GM20000 (cell line): ENCODE measurements at regions not wholly inside any gene's neighbourhood (a gene's known extent, or its start where the extent isn't known, plus 50 kb on each side); places are given as distances from the start of the nearest gene placed in this dataset.

ENCODE experiments used
- DNase-seq: peaks from one replicate; pipeline ENCODE4 v3.0.0; 2012; ENCODE audit warnings: low spot score
- TF ChIP-seq, protein P1 (sequence below): IDR thresholded peaks from 2 replicates; pipeline ENCODE4 v1.5.1; 2012; ENCODE audit warnings: mild to moderate bottlenecking, control low read depth; ENCODE audit errors: extremely low read depth, missing control alignments

DNA sequence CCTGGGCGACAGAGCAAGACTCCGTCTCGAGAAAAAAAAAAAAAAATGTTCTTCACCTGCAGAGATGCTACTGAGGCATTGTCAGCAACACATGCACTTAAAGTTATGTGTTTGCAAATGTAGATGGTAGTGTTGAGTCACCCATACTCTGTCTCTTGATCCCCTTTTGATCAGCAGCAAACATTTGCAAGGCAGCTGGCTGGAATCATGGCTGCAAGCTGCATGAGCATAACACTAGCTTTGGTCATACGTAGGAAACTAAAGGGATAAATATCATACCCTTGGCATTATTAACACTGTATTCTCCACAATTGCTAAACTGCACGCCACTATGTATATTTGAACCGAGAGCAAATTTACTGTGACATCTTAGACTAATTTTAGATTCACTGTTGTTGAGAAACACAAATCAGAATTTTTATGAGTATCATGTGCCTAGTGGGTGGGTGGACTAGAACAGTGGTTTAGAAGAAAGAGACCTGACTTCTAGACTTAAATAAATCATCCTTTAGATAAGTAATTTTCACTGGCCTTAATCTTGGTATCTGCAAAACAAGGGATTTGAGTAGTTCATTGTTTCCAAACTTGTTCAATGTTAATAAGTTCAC lies 229.3 kb upstream of the MEOX2 start:
- DNase-seq = no peak
- TF ChIP-seq, protein P1, sequence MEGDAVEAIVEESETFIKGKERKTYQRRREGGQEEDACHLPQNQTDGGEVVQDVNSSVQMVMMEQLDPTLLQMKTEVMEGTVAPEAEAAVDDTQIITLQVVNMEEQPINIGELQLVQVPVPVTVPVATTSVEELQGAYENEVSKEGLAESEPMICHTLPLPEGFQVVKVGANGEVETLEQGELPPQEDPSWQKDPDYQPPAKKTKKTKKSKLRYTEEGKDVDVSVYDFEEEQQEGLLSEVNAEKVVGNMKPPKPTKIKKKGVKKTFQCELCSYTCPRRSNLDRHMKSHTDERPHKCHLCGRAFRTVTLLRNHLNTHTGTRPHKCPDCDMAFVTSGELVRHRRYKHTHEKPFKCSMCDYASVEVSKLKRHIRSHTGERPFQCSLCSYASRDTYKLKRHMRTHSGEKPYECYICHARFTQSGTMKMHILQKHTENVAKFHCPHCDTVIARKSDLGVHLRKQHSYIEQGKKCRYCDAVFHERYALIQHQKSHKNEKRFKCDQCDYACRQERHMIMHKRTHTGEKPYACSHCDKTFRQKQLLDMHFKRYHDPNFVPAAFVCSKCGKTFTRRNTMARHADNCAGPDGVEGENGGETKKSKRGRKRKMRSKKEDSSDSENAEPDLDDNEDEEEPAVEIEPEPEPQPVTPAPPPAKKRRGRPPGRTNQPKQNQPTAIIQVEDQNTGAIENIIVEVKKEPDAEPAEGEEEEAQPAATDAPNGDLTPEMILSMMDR = no peak

DNA sequence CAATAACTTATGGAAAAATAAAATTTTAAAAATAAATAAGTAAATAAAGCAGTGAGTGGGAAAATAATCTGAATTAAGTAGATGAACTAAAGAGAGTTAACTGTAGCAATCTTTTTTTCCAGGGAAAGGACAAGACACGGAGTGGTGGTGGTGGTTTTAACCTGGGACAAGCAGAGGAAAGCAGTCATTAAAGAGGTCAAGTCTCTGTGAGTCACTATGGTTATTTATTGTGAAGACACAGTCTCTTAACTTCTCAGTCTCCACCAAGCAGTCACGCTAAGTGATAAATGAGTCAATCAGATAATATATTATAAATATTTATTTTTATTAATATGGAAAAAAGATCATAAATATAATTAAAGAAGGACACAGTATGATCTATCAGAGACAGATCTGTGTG lies 228.1 kb upstream of the MEOX2 start:
- no peak for DNase-seq

DNA sequence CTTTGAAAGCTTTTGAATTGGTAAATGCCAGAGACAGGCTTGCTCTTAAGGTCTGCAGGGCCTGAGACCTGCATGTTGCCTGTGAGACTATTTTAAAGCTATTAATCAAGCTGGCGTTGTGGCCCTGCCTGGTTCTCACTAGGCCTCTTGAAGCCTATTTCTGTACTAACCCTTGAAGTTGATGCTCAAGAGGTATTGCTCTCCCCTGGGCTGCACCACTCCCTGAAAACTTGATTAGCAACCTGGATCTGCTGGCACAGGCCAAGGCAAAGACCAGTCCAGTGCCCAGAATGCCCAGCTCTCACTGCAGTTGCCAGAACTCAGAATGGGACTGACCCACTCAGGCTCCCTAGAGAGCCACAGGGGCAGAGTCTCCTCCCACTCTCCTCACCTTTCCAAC lies 220.0 kb upstream of the MEOX2 start:
- DNase-seq = no peak
- TF ChIP-seq, protein P1 = no peak

More for the DNA sequence above, 228.1 kb upstream of the MEOX2 start:
- TF ChIP-seq, protein P1 = no peak

DNA sequence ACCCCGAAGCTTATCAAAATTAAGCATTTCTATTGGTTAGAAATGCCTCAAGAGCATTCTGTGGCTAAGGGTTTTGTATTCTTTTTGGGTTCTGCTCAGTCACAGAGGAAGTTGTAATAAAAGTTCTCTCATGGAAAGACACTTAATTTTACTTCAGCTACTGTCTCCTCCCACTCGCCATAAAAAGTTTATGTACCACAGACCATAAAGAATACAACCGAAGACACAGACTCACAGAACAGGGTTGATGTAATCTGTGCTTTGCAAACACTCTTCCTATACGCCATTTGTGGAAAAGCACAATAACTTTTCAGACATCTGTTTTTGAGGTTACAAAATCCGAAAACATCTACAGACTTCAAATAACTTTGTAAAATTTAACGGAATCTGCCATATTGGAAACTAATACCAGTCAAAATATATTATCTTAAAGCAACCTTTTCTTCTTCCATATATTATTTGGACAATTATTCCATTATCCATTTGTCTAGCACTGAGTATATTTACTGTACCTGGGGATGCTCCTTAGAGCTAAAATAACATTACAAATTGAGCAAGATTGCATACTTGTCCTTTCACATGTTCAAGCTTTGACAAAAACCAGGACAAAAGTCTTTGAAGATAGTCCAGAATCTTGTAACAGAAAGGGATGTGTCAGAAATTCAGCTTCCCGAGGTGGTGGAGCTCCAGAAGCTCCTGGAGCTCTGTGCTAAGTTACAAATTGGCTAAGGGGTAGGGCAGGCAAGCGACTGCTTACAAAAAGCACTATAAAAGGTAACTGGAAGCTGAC lies 219.0 kb upstream of the MEOX2 start:
- no peak for DNase-seq
- TF ChIP-seq, protein P1 = no peak

DNA sequence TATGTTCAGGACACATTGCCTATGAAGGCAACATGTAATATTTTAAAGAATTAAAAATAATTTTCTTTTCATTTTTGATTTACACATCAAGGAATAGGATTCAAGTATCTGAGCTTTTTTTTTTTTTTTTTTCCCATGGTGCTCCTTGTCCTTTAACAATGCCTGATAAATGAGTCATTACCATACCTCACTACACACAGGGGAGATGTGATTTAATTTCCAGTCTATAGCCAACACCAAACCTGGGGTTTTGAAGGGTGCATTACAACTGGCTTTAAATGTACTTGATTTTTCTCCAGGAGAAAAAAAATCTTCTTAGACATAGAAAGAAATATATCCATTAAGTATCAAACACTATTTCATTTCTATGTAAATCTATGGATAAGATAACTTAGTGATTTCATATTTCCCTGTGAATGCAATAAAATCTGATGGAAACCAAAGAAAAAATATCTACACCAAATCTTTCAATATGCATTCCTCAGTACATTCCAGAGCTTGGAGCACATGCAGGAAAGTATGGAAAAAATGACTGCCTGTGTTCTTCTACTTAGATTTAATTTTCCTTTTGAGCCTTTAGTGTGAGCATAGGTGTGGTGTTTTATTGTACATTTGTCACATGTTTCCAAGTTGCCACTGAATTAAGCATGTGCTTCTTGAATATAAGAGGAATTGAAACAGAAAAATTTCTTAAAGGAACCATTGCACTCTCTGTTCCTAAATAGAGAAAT lies 204.8 kb upstream of the MEOX2 start:
- no peak for DNase-seq
- TF ChIP-seq, protein P1 = no peak

DNA sequence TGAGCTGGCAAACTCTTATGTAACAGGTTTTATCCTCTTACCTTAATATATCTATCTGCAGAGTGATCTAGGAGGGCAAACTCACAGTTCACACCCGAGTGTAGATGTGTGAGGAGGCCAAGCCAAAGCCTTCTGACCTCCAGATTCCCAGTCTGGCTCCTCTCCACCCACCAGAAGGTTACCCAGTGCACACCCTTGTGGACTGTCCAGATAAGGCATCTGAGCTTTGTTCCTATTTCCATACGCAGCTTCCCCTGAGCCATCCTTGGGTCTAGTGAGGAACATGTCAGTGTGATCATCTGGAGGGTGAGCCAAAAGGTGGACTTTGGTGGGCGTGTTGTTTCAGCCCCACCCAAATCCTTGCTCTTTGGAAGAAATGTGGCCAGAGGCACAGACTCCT lies 203.0 kb upstream of the MEOX2 start:
- TF ChIP-seq, protein P1 = no peak
- DNase-seq = no peak

DNA sequence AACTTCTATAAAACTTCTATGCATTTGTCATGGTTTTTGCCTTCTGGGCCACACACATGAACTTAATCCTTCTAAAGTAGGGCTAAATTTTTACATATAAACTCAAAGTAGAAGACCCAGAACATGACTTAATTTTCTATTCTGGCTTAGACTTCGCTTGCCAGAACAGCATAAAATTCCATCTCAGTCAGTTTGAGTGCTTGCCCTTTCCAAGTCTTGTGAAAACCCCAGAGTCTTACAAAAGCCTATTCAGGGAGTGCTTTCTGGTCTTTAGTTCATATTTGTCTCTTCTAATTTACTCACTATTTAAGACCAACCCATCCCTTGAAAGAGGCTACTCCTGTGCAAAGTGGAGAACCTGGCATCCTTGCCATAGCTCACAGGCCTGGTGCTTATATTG lies 201.6 kb upstream of the MEOX2 start:
- DNase-seq = no peak

More for the DNA sequence above, 201.6 kb upstream of the MEOX2 start:
- TF ChIP-seq, protein P1 = no peak
